Gastrocnemius medialis (tissue), 4 donors: ENCODE measurements at regions not wholly inside any gene's neighbourhood (a gene's known extent, or its start where the extent isn't known, plus 50 kb on each side); places are given as distances from the start of the nearest gene placed in this dataset.

ENCODE experiments used
- CTCF ChIP-seq, 5 experiments: fragments of 450-650 bp in 3 of 5; fragments of 200-600 bp in 2 of 5; sonication (generic) in 2 of 5; IDR thresholded peaks in 4 of 5; conservative IDR thresholded peaks in 1 of 5; 1 replicate in 4 of 5; 2 replicates in 1 of 5; pipeline ENCODE4 v1.5.1; 2016 to 2019; ENCODE audit warnings: antibody characterized with exemption in 5 of 5, mild to moderate bottlenecking in 3 of 5, moderate library complexity in 3 of 5
- POLR2A ChIP-seq, 2 donors: fragments of 450-650 bp; IDR thresholded peaks; one replicate each; pipeline ENCODE4 v1.6.1; 2017; ENCODE audit warnings: antibody characterized with exemption in 2 of 2, mild to moderate bottlenecking in 2 of 2, moderate library complexity in 2 of 2

- TF ChIP-seq CTCF (IDR thresholded peaks at IDR 0.05 in 4 of 5, conservative IDR thresholded peaks at IDR 0.05 in 1 of 5) (no peak), POLR2A (IDR thresholded peaks at IDR 0.05) (no peak)
These were observed 194.3 kb upstream of the MARCKS start for GRCh38 chr6:113662688-113663333.
